ENCODE measurements at regions not wholly inside any gene's neighbourhood (a gene's known extent, or its start where the extent isn't known, plus 50 kb on each side); places are given as distances from the start of the nearest gene placed in this dataset.

- H3K4me2 ChIP-seq (ENCODE audit: insufficient read depth, low read length), result peak overlapping the region; percentile 84
- H3K36me3 ChIP-seq (ENCODE audit: insufficient read depth, low read length), result peaks cover 6% of the 10 kb centered on the region
- peak overlapping the region; percentile 86 for H3K27ac ChIP-seq (ENCODE audit: low read depth, low read length)
- H3K9me3 ChIP-seq (ENCODE audit: low read depth, low read length), result no peaks in the 10 kb centered on the region
- H3K4me3 ChIP-seq (ENCODE audit: insufficient read depth, low read length), result peak overlapping the region; percentile 84
- H3K27me3 ChIP-seq (ENCODE audit: insufficient read depth, low read length), result no peaks in the 10 kb centered on the region
- no peak for TF ChIP-seq CTCF (IDR thresholded peaks at IDR 0.05; ENCODE audit: extremely low read depth, low read depth, low read length)
- peaks cover 57% of the 10 kb centered on the region for H3K79me2 ChIP-seq (ENCODE audit: insufficient read depth, low read length)
- H2AFZ ChIP-seq (ENCODE audit: low read length), result peak overlapping the region; percentile 78
- H3K4me1 ChIP-seq (ENCODE audit: insufficient read depth, low read length), result peaks cover 12% of the 10 kb centered on the region
- peak; percentile 95 for DNase-seq (ENCODE audit: insufficient read length, low spot score, missing footprints)
- no peaks in the 10 kb centered on the region for H4K20me1 ChIP-seq (ENCODE audit: insufficient read depth, low read length)
These were observed 82.9 kb downstream of the CHRNA1 start for GRCh38 chr2:174681099-174682006.

- Histone ChIP-seq H3K4me2 (ENCODE audit: insufficient read depth, low read length) (no peak overlapping the region), H3K79me2 (ENCODE audit: insufficient read depth, low read length) (peaks cover 62% of the 10 kb centered on the region), H4K20me1 (ENCODE audit: insufficient read depth, low read length) (no peaks in the 10 kb centered on the region), H3K27ac (ENCODE audit: low read depth, low read length) (no peak overlapping the region), H3K4me1 (ENCODE audit: insufficient read depth, low read length) (peaks cover 12% of the 10 kb centered on the region), H3K27me3 (ENCODE audit: insufficient read depth, low read length) (no peaks in the 10 kb centered on the region), H2AFZ (ENCODE audit: low read length) (no peak overlapping the region), H3K36me3 (ENCODE audit: insufficient read depth, low read length) (peaks cover 6% of the 10 kb centered on the region), H3K4me3 (ENCODE audit: insufficient read depth, low read length) (no peak overlapping the region), H3K9me3 (ENCODE audit: low read depth, low read length) (no peaks in the 10 kb centered on the region)
- no peak for TF ChIP-seq CTCF (IDR thresholded peaks at IDR 0.05; ENCODE audit: extremely low read depth, low read depth, low read length)
- DNase-seq (ENCODE audit: insufficient read length, low spot score, missing footprints), result no peak
These were observed 82.6 kb upstream of the WIPF1 start for GRCh38 chr2:174680221-174680620.

- Histone ChIP-seq H3K4me1 (ENCODE audit: insufficient read depth, low read length) (peaks cover 12% of the 10 kb centered on the region), H4K20me1 (ENCODE audit: insufficient read depth, low read length) (no peaks in the 10 kb centered on the region), H3K9me3 (ENCODE audit: low read depth, low read length) (no peaks in the 10 kb centered on the region), H3K36me3 (ENCODE audit: insufficient read depth, low read length) (peaks cover 7% of the 10 kb centered on the region), H3K4me2 (ENCODE audit: insufficient read depth, low read length) (no peak overlapping the region), H3K27ac (ENCODE audit: low read depth, low read length) (no peak overlapping the region), H3K79me2 (ENCODE audit: insufficient read depth, low read length) (peaks cover 64% of the 10 kb centered on the region), H2AFZ (ENCODE audit: low read length) (no peak overlapping the region), H3K4me3 (ENCODE audit: insufficient read depth, low read length) (no peak overlapping the region), H3K27me3 (ENCODE audit: insufficient read depth, low read length) (no peaks in the 10 kb centered on the region)
- TF ChIP-seq CTCF (IDR thresholded peaks at IDR 0.05; ENCODE audit: extremely low read depth, low read depth, low read length), result no peak
- DNase-seq (ENCODE audit: insufficient read length, low spot score, missing footprints), result no peak
These were observed 80.8 kb upstream of the WIPF1 start for GRCh38 chr2:174678395-174678794.

- Histone ChIP-seq H3K4me1 (ENCODE audit: insufficient read depth, low read length) (peaks cover under 1% of the 10 kb centered on the region), H3K27me3 (ENCODE audit: insufficient read depth, low read length) (no peaks in the 10 kb centered on the region), H3K4me3 (ENCODE audit: insufficient read depth, low read length) (no peak overlapping the region), H3K36me3 (ENCODE audit: insufficient read depth, low read length) (peaks cover 17% of the 10 kb centered on the region), H2AFZ (ENCODE audit: low read length) (no peak overlapping the region), H4K20me1 (ENCODE audit: insufficient read depth, low read length) (no peaks in the 10 kb centered on the region), H3K4me2 (ENCODE audit: insufficient read depth, low read length) (no peak overlapping the region), H3K27ac (ENCODE audit: low read depth, low read length) (no peak overlapping the region), H3K9me3 (ENCODE audit: low read depth, low read length) (no peaks in the 10 kb centered on the region), H3K79me2 (ENCODE audit: insufficient read depth, low read length) (peaks cover 61% of the 10 kb centered on the region)
- no peak for DNase-seq (ENCODE audit: insufficient read length, low spot score, missing footprints)
- no peak for TF ChIP-seq CTCF (IDR thresholded peaks at IDR 0.05; ENCODE audit: extremely low read depth, low read depth, low read length)
These were observed 78.0 kb upstream of the WIPF1 start for GRCh38 chr2:174675615-174676014.

All from osteoblast (primary cell).